HCT116 (cell line): ENCODE measurements at regions not wholly inside any gene's neighbourhood (a gene's known extent, or its start where the extent isn't known, plus 50 kb on each side); places are given as distances from the start of the nearest gene placed in this dataset.

Experiments used
- ATAC-seq: fragments of 200-7000 bp; cut with Tn5 transposase; 2 replicates; pipeline ENCODE4 v1.9.1; 2020; ENCODE audit warnings: mild to moderate bottlenecking, moderate library complexity
- BruUV-seq: library from RNA; stranded (reverse); fragments of 400-500 nt; replicated peaks from 2 replicates; lab custom pipeline; 2021; lab: Mats Ljungman, UMichigan
- CTCF ChIA-PET: fragments of 300-600 bp; sonication (Branson Sonifier 250); formaldehyde crosslinking; loops from one replicate; lab custom pipeline; 2021; ENCODE audit warnings: antibody characterized with exemption; lab: Charles Lee
- POLR2A ChIA-PET: fragments of 300-600, 350-600 bp; sonication (Branson Sonifier 250); formaldehyde crosslinking; loops from one replicate; lab custom pipeline; 2021; ENCODE audit warnings: antibody characterized with exemption; lab: Charles Lee
- RAD21 ChIA-PET, 2 experiments: fragments of 300-600 bp; sonication (Branson Sonifier 250); formaldehyde crosslinking; loops; one replicate each; lab custom pipeline; 2023; ENCODE audit warnings: low total read pairs in 2 of 2; ENCODE audit not compliant: uncharacterized antibody in 2 of 2, unreplicated experiment in 2 of 2, low non-redundant PET in 1 of 2; lab: Charles Lee
- DNase-seq: peaks from one replicate; pipeline ENCODE4 v3.0.0-alpha.2; 2010; ENCODE audit warnings: low read depth, low spot score
- H2AFZ ChIP-seq: fragments of 200-600 bp; shearing (Covaris generic), sonication (generic); 2 replicates; pipeline ENCODE4 v1.6.1; 2017; ENCODE audit warnings: low read depth, mixed run types, mixed read lengths, antibody characterized with exemption, low read length; ENCODE audit not compliant: poor library complexity, severe bottlenecking
- H3K27ac ChIP-seq: 2 replicates; pipeline ENCODE4 v1.5.1; 2012; ENCODE audit warnings: low read depth, low read length
- H3K27me3 ChIP-seq: fragments of 200-600 bp; sonication (generic); 2 replicates; pipeline ENCODE4 v1.6.1; 2016; ENCODE audit warnings: mixed run types, low read length, mixed read lengths; ENCODE audit not compliant: insufficient read depth
- H3K36me3 ChIP-seq, 2 experiments: fragments of 200-500 bp in 1 of 2; fragments of 200-600 bp in 1 of 2; sonication (Bioruptor generic) in 1 of 2; sonication (generic) in 1 of 2; 2 replicates each; pipeline versions ENCODE4 v1.5.1 to v1.6.1; 2014 to 2016; ENCODE audit warnings: low read length in 2 of 2, inconsistent platforms in 1 of 2, mixed read lengths in 1 of 2, mixed run types in 1 of 2; ENCODE audit not compliant: insufficient read depth in 2 of 2, control insufficient read depth in 1 of 2
- H3K4me1 ChIP-seq, 2 experiments: fragments of 200-600 bp in 1 of 2; sonication (generic) in 1 of 2; 2 replicates each; pipeline versions ENCODE4 v1.5.1 to v1.6.1; 2012 to 2017; ENCODE audit warnings: low read length in 2 of 2, inconsistent platforms in 1 of 2, mild to moderate bottlenecking in 1 of 2, mixed read lengths in 1 of 2, mixed run types in 1 of 2, moderate library complexity in 1 of 2; ENCODE audit not compliant: insufficient read depth in 2 of 2, control insufficient read depth in 1 of 2
- H3K4me2 ChIP-seq: fragments of 200-600 bp; sonication (generic); 2 replicates; pipeline ENCODE4 v1.6.1; 2017; ENCODE audit warnings: mixed run types, low read length, mixed read lengths
- H3K4me3 ChIP-seq, 2 experiments: fragments of 200-600 bp in 1 of 2; sonication (generic) in 1 of 2; replicated peaks in 1 of 2; 2 replicates each; pipeline ENCODE4 v1.5.1; 2011 to 2016; ENCODE audit warnings: low read length in 2 of 2, control low read depth in 1 of 2, low read depth in 1 of 2, mild to moderate bottlenecking in 1 of 2, mixed read lengths in 1 of 2, mixed run types in 1 of 2
- H3K79me2 ChIP-seq: fragments of 200-600 bp; sonication (generic); 2 replicates; pipeline ENCODE4 v1.6.1; 2017; ENCODE audit warnings: mild to moderate bottlenecking, mixed run types, low read length, moderate library complexity, mixed read lengths; ENCODE audit not compliant: insufficient read depth
- H3K9ac ChIP-seq: fragments of 200-600 bp; sonication (generic); 2 replicates; pipeline ENCODE4 v1.6.1; 2016; ENCODE audit warnings: low read length, mixed read lengths
- H3K9me2 ChIP-seq: fragments of 200-600 bp; sonication (generic), shearing (Covaris generic); 2 replicates; pipeline ENCODE4 v1.6.1; 2017; ENCODE audit warnings: mixed run types, mild to moderate bottlenecking, moderate library complexity; ENCODE audit not compliant: insufficient read depth
- H3K9me3 ChIP-seq, 2 experiments: fragments of 200-500 bp in 1 of 2; fragments of 200-600 bp in 1 of 2; sonication (Bioruptor generic) in 1 of 2; sonication (generic) in 1 of 2; 2 replicates each; pipeline ENCODE4 v1.6.1; 2014 to 2017; ENCODE audit warnings: low read length in 2 of 2, mixed read lengths in 2 of 2, inconsistent platforms in 1 of 2, low read depth in 1 of 2, mild to moderate bottlenecking in 1 of 2, mixed run types in 1 of 2, moderate library complexity in 1 of 2; ENCODE audit not compliant: control insufficient read depth in 1 of 2, insufficient read depth in 1 of 2
- H4K20me1 ChIP-seq: fragments of 200-600 bp; sonication (generic), shearing (Covaris generic); 2 replicates; pipeline ENCODE4 v1.6.1; 2017; ENCODE audit warnings: mixed run types, mild to moderate bottlenecking, moderate library complexity; ENCODE audit not compliant: insufficient read depth
- CEBPB ChIP-seq: IDR thresholded peaks from 2 replicates; pipeline ENCODE4 v1.6.1; 2012; ENCODE audit warnings: low read depth
- EGR1 ChIP-seq: IDR thresholded peaks from 2 replicates; pipeline ENCODE4 v1.6.1; 2012; ENCODE audit warnings: low read depth
- ELF1 ChIP-seq: IDR thresholded peaks from 2 replicates; pipeline ENCODE4 v1.6.1; 2012; ENCODE audit warnings: low read depth, borderline replicate concordance
- EZH2 ChIP-seq: fragments of 200-600 bp; sonication (generic); IDR thresholded peaks from 2 replicates; pipeline ENCODE4 v1.6.1; 2017; ENCODE audit warnings: antibody characterized with exemption, mixed run types
- EZH2phosphoT487 ChIP-seq: fragments of 200-600 bp; IDR thresholded peaks from 2 replicates; pipeline ENCODE4 v1.6.1; 2018; ENCODE audit warnings: antibody characterized with exemption, borderline replicate concordance
- FOSL1 ChIP-seq: IDR thresholded peaks from 2 replicates; pipeline ENCODE4 v1.6.1; 2012; ENCODE audit warnings: low read depth
- POLR2A ChIP-seq: IDR thresholded peaks from 2 replicates; pipeline ENCODE4 v1.7.0; 2011; ENCODE audit warnings: borderline replicate concordance; ENCODE audit not compliant: insufficient read depth, insufficient read length; ENCODE audit errors: extremely low read depth
- POLR2AphosphoS5 ChIP-seq: IDR thresholded peaks from 2 replicates; pipeline ENCODE4 v1.6.1; 2011; ENCODE audit warnings: mild to moderate bottlenecking, low read depth, low read length, moderate library complexity
- RAD21 ChIP-seq: IDR thresholded peaks from 2 replicates; pipeline ENCODE4 v1.6.1; 2012; ENCODE audit warnings: low read depth, mild to moderate bottlenecking
- SIN3A ChIP-seq: IDR thresholded peaks from 2 replicates; pipeline ENCODE4 v1.6.1; 2012; ENCODE audit warnings: low read depth
- SP1 ChIP-seq: IDR thresholded peaks from 2 replicates; pipeline ENCODE4 v1.6.1; 2012; ENCODE audit warnings: low read depth
- SRF ChIP-seq: IDR thresholded peaks from 2 replicates; pipeline ENCODE4 v1.6.1; 2012; ENCODE audit warnings: low read depth
- TCF7L2 ChIP-seq: IDR thresholded peaks from 2 replicates; pipeline ENCODE4 v1.7.0; 2011; ENCODE audit warnings: borderline replicate concordance, inconsistent platforms; ENCODE audit not compliant: insufficient read depth, insufficient read length; ENCODE audit errors: extremely low read depth
- YY1 ChIP-seq: IDR thresholded peaks from 2 replicates; pipeline ENCODE4 v1.6.1; 2011; ENCODE audit warnings: low read length, low read depth, moderate library complexity, mild to moderate bottlenecking; ENCODE audit not compliant: insufficient replicate concordance; ENCODE audit errors: extremely low read depth
- ZFX ChIP-seq: fragments of 450-650 bp; IDR thresholded peaks from 2 replicates; pipeline ENCODE4 v1.6.1; 2017
- ZNF274 ChIP-seq: fragments of 200-500 bp; sonication (Bioruptor generic); IDR thresholded peaks from 2 replicates; pipeline ENCODE4 v1.6.1; 2014; ENCODE audit warnings: mild to moderate bottlenecking, low read depth, low read length, inconsistent platforms
- intact Hi-C: fragments of 100-400 bp; cut with micrococcal nuclease; formaldehyde crosslinking; loops from 2 replicates; pipeline ENCODE4 v1.10.0; 2022
- TF ChIP-seq, protein P1 (sequence below): IDR thresholded peaks from 2 replicates; pipeline ENCODE4 v1.6.1; 2012
- TF ChIP-seq, protein P2 (sequence below): IDR thresholded peaks from 2 replicates; pipeline ENCODE4 v1.6.1; 2012; ENCODE audit warnings: low read depth

DNA sequence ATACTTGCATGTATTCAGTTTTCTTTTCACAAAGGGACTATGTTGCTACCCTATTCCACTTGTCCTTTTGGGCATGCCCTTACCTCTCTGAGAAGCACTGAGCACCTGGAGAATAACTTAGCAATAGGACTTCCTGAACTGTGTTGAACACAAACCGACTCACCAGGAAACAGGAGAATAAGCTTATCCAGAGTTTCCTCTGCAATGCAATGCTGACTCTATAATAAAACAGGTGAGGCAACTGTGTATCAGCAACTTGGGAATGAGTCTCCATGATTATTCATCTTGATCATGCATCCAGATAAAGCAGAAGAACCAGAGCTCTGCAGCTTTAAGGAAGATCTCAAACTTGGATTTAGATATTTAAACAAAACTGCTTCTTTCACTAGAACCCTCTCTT, 806.5 kb downstream of the IGSF11 start:
- BruUV-seq, result no TSS peak

More for the DNA sequence above, 806.5 kb downstream of the IGSF11 start:
- H3K9me3 ChIP-seq, result no peaks in the 10 kb centered on the region
- H3K27me3 ChIP-seq, result no peaks in the 10 kb centered on the region
- no peaks in the 10 kb centered on the region for H4K20me1 ChIP-seq
- no peaks in the 10 kb centered on the region for H3K79me2 ChIP-seq
- ChIA-PET RAD21 (no interaction called here), POLR2A (no interaction called here), CTCF (no interaction called here)
- H3K9me2 ChIP-seq, result no peaks in the 10 kb centered on the region
- ATAC-seq (no peak), DNase-seq (no peak)
- H3K36me3 ChIP-seq, result no peaks in the 10 kb centered on the region
- no peaks in the 10 kb centered on the region for H3K4me1 ChIP-seq
- no peak overlapping the region for H3K4me3 ChIP-seq
- no peak overlapping the region for H3K9ac ChIP-seq
- no peak overlapping the region for H3K4me2 ChIP-seq
- no peak overlapping the region for H2AFZ ChIP-seq
- H3K27ac ChIP-seq, result no peak overlapping the region
- TF ChIP-seq POLR2A, result no peak
- TF ChIP-seq ZFX, result no peak
- no peak for TF ChIP-seq EZH2
- no peak for TF ChIP-seq ELF1
- TF ChIP-seq, protein P1, sequence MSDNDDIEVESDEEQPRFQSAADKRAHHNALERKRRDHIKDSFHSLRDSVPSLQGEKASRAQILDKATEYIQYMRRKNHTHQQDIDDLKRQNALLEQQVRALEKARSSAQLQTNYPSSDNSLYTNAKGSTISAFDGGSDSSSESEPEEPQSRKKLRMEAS, result no peak
- TF ChIP-seq EGR1, result no peak
- no peak for TF ChIP-seq SIN3A
- TF ChIP-seq RAD21, result no peak
- no peak for TF ChIP-seq FOSL1
- TF ChIP-seq, protein P2, sequence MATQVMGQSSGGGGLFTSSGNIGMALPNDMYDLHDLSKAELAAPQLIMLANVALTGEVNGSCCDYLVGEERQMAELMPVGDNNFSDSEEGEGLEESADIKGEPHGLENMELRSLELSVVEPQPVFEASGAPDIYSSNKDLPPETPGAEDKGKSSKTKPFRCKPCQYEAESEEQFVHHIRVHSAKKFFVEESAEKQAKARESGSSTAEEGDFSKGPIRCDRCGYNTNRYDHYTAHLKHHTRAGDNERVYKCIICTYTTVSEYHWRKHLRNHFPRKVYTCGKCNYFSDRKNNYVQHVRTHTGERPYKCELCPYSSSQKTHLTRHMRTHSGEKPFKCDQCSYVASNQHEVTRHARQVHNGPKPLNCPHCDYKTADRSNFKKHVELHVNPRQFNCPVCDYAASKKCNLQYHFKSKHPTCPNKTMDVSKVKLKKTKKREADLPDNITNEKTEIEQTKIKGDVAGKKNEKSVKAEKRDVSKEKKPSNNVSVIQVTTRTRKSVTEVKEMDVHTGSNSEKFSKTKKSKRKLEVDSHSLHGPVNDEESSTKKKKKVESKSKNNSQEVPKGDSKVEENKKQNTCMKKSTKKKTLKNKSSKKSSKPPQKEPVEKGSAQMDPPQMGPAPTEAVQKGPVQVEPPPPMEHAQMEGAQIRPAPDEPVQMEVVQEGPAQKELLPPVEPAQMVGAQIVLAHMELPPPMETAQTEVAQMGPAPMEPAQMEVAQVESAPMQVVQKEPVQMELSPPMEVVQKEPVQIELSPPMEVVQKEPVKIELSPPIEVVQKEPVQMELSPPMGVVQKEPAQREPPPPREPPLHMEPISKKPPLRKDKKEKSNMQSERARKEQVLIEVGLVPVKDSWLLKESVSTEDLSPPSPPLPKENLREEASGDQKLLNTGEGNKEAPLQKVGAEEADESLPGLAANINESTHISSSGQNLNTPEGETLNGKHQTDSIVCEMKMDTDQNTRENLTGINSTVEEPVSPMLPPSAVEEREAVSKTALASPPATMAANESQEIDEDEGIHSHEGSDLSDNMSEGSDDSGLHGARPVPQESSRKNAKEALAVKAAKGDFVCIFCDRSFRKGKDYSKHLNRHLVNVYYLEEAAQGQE, result no peak
- no peak for TF ChIP-seq POLR2AphosphoS5
- TF ChIP-seq EZH2phosphoT487, result no peak
- no peak for TF ChIP-seq TCF7L2
- TF ChIP-seq SP1, result no peak
- TF ChIP-seq SRF, result no peak
- TF ChIP-seq ZNF274, result no peak
- no peak for TF ChIP-seq CEBPB
- no peak for TF ChIP-seq YY1
- intact Hi-C loops, result no loop called here
